SK-N-SH (cell line): ENCODE measurements at regions not wholly inside any gene's neighbourhood (a gene's known extent, or its start where the extent isn't known, plus 50 kb on each side); places are given as distances from the start of the nearest gene placed in this dataset.

ENCODE experiments used
- CTCF ChIA-PET: fragments of 300-600, 350-600 bp; formaldehyde crosslinking; extraction: SDS; loops from one replicate; lab custom pipeline; 2021; lab: Yijun Ruan, JAX
- POLR2A ChIA-PET: fragments of 350-600 bp; sonication (Branson Sonifier 250); formaldehyde crosslinking; extraction: SDS; loops from one replicate; lab custom pipeline; 2020; ENCODE audit warnings: antibody characterized with exemption, inconsistent platforms; lab: Yijun Ruan, JAX
- DNase-seq: peaks from one replicate; pipeline ENCODE4 v3.0.0; 2012
- H2AFZ ChIP-seq: fragments of 200-600 bp; sonication (generic); 2 replicates; pipeline ENCODE4 v1.8.1; 2016; ENCODE audit warnings: antibody characterized with exemption, mild to moderate bottlenecking, low read depth
- H3F3A ChIP-seq: fragments of 200-600 bp; sonication (generic); replicated peaks from 2 replicates; pipeline ENCODE3; 2016; ENCODE audit warnings: antibody characterized with exemption, mild to moderate bottlenecking; ENCODE audit not compliant: insufficient read depth
- H3K27ac ChIP-seq, 2 experiments: fragments of 200-500 bp in 1 of 2; fragments of 200-600 bp in 1 of 2; sonication (Bioruptor generic) in 1 of 2; sonication (generic), shearing (Covaris generic) in 1 of 2; 2 replicates each; pipeline versions ENCODE4 v1.5.1 to v1.6.1; 2014 to 2016; ENCODE audit warnings: low read depth in 2 of 2, inconsistent platforms in 1 of 2, low read length in 1 of 2, mild to moderate bottlenecking in 1 of 2, mixed read lengths in 1 of 2
- H3K27me3 ChIP-seq: fragments of 200-600 bp; sonication (generic), shearing (Covaris generic); 2 replicates; pipeline ENCODE4 v1.6.1; 2016; ENCODE audit warnings: mixed run types; ENCODE audit not compliant: insufficient read depth
- H3K36me3 ChIP-seq, 2 experiments: fragments of 200-500 bp in 1 of 2; fragments of 200-600 bp in 1 of 2; sonication (Bioruptor generic) in 1 of 2; sonication (generic) in 1 of 2; replicated peaks in 1 of 2; 2 replicates each; pipeline versions ENCODE3 to v1.5.1; 2014 to 2016; ENCODE audit warnings: low read length in 1 of 2, mild to moderate bottlenecking in 1 of 2; ENCODE audit not compliant: insufficient read depth in 2 of 2, control insufficient read depth in 1 of 2
- H3K4me1 ChIP-seq, 2 experiments: fragments of 200-500 bp in 1 of 2; fragments of 200-600 bp in 1 of 2; sonication (Bioruptor generic) in 1 of 2; sonication (generic), shearing (Covaris generic) in 1 of 2; 2 replicates each; pipeline versions ENCODE4 v1.5.1 to v1.6.1; 2014 to 2016; ENCODE audit warnings: low read depth in 1 of 2, low read length in 1 of 2, mixed run types in 1 of 2; ENCODE audit not compliant: insufficient read depth in 2 of 2, control insufficient read depth in 1 of 2
- H3K4me2 ChIP-seq: fragments of 200-600 bp; sonication (generic), shearing (Covaris generic); 2 replicates; pipeline ENCODE4 v1.6.1; 2017; ENCODE audit warnings: mixed run types
- H3K4me3 ChIP-seq, 2 experiments: fragments of 200-500 bp in 1 of 2; fragments of 200-600 bp in 1 of 2; sonication (Bioruptor generic) in 1 of 2; sonication (generic), shearing (Covaris generic) in 1 of 2; 2 replicates each; pipeline versions ENCODE4 v1.5.1 to v1.8.1; 2014 to 2016; ENCODE audit warnings: low read depth in 2 of 2, inconsistent platforms in 1 of 2, low read length in 1 of 2, mild to moderate bottlenecking in 1 of 2, mixed read lengths in 1 of 2, moderate library complexity in 1 of 2
- H3K79me2 ChIP-seq: fragments of 200-600 bp; sonication (generic); 2 replicates; pipeline ENCODE4 v1.8.1; 2017; ENCODE audit warnings: mild to moderate bottlenecking; ENCODE audit not compliant: insufficient read depth
- H3K9ac ChIP-seq: fragments of 200-600 bp; sonication (generic); 2 replicates; pipeline ENCODE4 v1.6.1; 2017; ENCODE audit warnings: mixed run types
- H3K9me2 ChIP-seq: fragments of 200-600 bp; sonication (generic); 2 replicates; pipeline ENCODE4 v1.6.1; 2017; ENCODE audit warnings: mixed run types
- H3K9me3 ChIP-seq: fragments of 200-600 bp; sonication (generic); 2 replicates; pipeline ENCODE4 v1.6.1; 2017; ENCODE audit warnings: mixed run types, mild to moderate bottlenecking, moderate library complexity
- H4K20me1 ChIP-seq: fragments of 200-600 bp; sonication (generic); 2 replicates; pipeline ENCODE4 v1.6.1; 2017; ENCODE audit warnings: mild to moderate bottlenecking, mixed run types; ENCODE audit not compliant: insufficient read depth
- CHD2 ChIP-seq: fragments of 150-350 bp; IDR thresholded peaks from 2 replicates; pipeline ENCODE4 v1.6.1; 2018; ENCODE audit warnings: low read length; ENCODE audit not compliant: partially characterized antibody
- EZH2phosphoT487 ChIP-seq: fragments of 200-600 bp; sonication (generic); IDR thresholded peaks from 2 replicates; pipeline ENCODE4 v1.6.1; 2017; ENCODE audit warnings: low read depth, mixed run types, mild to moderate bottlenecking, antibody characterized with exemption, moderate library complexity, borderline replicate concordance
- FOXJ3 ChIP-seq: sonication (generic); formaldehyde crosslinking; IDR thresholded peaks from 2 replicates; pipeline ENCODE4 v1.5.1; 2020; ENCODE audit warnings: mild to moderate bottlenecking, missing genetic modification reagents
- FOXM1 ChIP-seq: IDR thresholded peaks from 2 replicates; pipeline ENCODE4 v1.4.0; 2012; ENCODE audit warnings: low read depth, mild to moderate bottlenecking
- MXI1 ChIP-seq: IDR thresholded peaks from 2 replicates; pipeline ENCODE4 v1.6.1; 2012; ENCODE audit warnings: mild to moderate bottlenecking, low read depth, low read length, improper control_type of control experiment
- NRF1 ChIP-seq: IDR thresholded peaks from 2 replicates; pipeline ENCODE4 v1.6.1; 2012; ENCODE audit warnings: low read depth, mild to moderate bottlenecking, low read length
- RCOR1 ChIP-seq: fragments of 150-350 bp; IDR thresholded peaks from 2 replicates; pipeline ENCODE4 v1.6.1; 2017; ENCODE audit warnings: antibody characterized with exemption, low read length
- RXRA ChIP-seq: IDR thresholded peaks from 2 replicates; pipeline ENCODE4 v1.4.0; 2012; ENCODE audit warnings: low read depth, mild to moderate bottlenecking, borderline replicate concordance
- SIN3A ChIP-seq: IDR thresholded peaks from 2 replicates; pipeline ENCODE4 v1.6.1; 2012; ENCODE audit warnings: low read depth, mild to moderate bottlenecking, low read length, moderate library complexity, borderline replicate concordance
- SMC3 ChIP-seq: IDR thresholded peaks from 2 replicates; pipeline ENCODE4 v1.6.1; 2012; ENCODE audit warnings: low read depth, low read length, improper control_type of control experiment
- TEAD4 ChIP-seq: IDR thresholded peaks from 2 replicates; pipeline ENCODE4 v1.4.0; 2012; ENCODE audit warnings: mild to moderate bottlenecking, borderline replicate concordance; ENCODE audit not compliant: insufficient read depth
- YY1 ChIP-seq: IDR thresholded peaks from 2 replicates; pipeline ENCODE4 v1.4.0; 2012; ENCODE audit warnings: low read depth, mild to moderate bottlenecking
- WGBS: methylation state at CpG from one replicate; pipeline ENCODE4 v1.1.6; 2017; ENCODE audit warnings: low lambda C conversion rate; 5-methylcytosine and 5-hydroxymethylcytosine counted together
- TF ChIP-seq, protein P1 (sequence below): IDR thresholded peaks from 2 replicates; pipeline ENCODE4; 2012
- TF ChIP-seq, protein P2 (sequence below): IDR thresholded peaks from 2 replicates; pipeline ENCODE4 v1.4.0; 2012; ENCODE audit warnings: low read depth, borderline replicate concordance
- TF ChIP-seq, protein P3 (sequence below): fragments of 150-350 bp; IDR thresholded peaks from 2 replicates; pipeline ENCODE4 v1.6.1; 2017; ENCODE audit warnings: antibody characterized with exemption, low read length, low read depth, borderline replicate concordance
- TF ChIP-seq, protein P4 (sequence below): fragments of 200-600 bp; sonication (generic); IDR thresholded peaks from 2 replicates; pipeline ENCODE4 v1.6.1; 2017; ENCODE audit warnings: antibody characterized with exemption, mild to moderate bottlenecking, moderate library complexity
- TF ChIP-seq, protein P5 (sequence below): fragments of 150-350 bp; IDR thresholded peaks from 2 replicates; pipeline ENCODE4 v1.6.1; 2016; ENCODE audit warnings: mild to moderate bottlenecking, low read depth, low read length
- TF ChIP-seq, protein P6 (sequence below): IDR thresholded peaks from 2 replicates; pipeline ENCODE4 v1.4.0; 2012; ENCODE audit warnings: low read depth, borderline replicate concordance

DNA sequence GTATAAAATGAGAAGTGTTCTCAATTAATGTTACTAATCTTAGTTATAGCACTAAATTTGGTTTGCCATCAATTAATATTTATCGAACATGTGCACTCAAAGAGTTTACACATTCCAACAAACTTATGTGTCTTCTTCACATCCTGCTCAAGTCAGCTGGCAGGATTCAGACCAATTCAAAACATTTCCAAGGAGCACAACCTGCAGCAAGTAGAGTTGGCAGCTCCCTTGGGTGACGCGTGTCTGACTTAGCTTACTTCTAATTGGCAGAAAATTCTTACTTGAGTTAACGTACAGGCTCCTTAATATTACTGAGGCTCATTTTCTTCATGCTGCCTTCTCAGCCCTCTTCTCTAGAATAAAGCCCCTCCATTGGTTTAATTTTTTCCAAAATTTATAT lies 110.4 kb upstream of the PFN2 start (continued):
- TF ChIP-seq, protein P1, sequence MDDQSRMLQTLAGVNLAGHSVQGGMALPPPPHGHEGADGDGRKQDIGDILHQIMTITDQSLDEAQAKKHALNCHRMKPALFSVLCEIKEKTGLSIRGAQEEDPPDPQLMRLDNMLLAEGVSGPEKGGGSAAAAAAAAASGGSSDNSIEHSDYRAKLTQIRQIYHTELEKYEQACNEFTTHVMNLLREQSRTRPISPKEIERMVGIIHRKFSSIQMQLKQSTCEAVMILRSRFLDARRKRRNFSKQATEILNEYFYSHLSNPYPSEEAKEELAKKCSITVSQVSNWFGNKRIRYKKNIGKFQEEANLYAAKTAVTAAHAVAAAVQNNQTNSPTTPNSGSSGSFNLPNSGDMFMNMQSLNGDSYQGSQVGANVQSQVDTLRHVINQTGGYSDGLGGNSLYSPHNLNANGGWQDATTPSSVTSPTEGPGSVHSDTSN: peak; percentile 72
- TF ChIP-seq, protein P2, sequence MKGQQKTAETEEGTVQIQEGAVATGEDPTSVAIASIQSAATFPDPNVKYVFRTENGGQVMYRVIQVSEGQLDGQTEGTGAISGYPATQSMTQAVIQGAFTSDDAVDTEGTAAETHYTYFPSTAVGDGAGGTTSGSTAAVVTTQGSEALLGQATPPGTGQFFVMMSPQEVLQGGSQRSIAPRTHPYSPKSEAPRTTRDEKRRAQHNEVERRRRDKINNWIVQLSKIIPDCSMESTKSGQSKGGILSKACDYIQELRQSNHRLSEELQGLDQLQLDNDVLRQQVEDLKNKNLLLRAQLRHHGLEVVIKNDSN: no peak

DNA sequence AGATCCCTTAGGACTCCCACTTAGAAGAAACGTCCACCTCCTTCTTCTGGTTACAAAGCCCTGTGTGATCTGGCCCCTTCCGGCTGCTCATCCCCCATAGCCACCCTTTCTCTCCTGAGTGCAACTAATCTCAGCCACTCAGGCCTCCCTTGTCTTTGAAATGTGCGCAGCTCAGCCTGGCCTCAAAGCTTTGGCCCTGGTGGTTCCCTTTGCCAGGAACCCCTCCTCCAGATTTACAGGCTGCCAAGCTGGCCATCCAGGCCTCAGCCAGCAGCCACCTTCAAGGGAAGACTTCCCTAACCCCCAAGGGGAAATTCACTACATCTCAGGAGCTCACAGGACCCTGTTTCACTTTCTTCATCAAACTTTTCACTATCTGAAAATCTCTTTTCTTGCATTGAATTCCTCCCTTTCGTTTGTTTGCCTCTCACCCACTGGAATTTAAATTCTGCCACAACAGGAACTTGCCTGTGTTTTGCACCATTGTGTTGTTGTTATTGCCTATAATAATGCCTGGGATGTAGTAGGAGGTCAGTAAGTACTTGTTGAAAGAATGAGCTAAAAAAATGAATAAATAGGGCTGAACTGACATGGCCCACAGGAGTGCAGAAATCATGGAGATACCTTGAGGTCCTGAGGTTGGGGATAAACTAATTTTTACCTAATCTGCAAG lies 109.5 kb upstream of the PFN2 start:
- Histone ChIP-seq H3K36me3 (no peaks in the 10 kb centered on the region), H3K4me2 (peak overlapping the region; percentile 51), H3K4me3 (no peak overlapping the region), H3K9me3 (0 out of 2 replicates have a peak, but pooled peaks cover 8% of the 10 kb centered on the region), H3F3A (peaks cover 58% of the 10 kb centered on the region), H3K4me1 (peaks cover 24 to 35% of the 10 kb centered on the region in 2 experiments), H3K27me3 (no peaks in the 10 kb centered on the region), H4K20me1 (no peaks in the 10 kb centered on the region), H3K9ac (peak overlapping the region; percentile 74), H3K27ac (peak overlapping the region; percentile 86 to 98), H2AFZ (peak overlapping the region; percentile 67), H3K9me2 (no peaks in the 10 kb centered on the region), H3K79me2 (no peaks in the 10 kb centered on the region)
- ChIA-PET POLR2A (no interaction called here), CTCF (interaction anchor here (1.1 kb wide), 1 partner anchor 104 kb away, joined by 3 read pairs; no protein-coding TSS in a partner anchor)
- DNase-seq: no peak
- 60% methylated on average over 4 of the region's 4 CpGs for WGBS
- TF ChIP-seq SIN3A (no peak), RCOR1 (no peak), TEAD4 (no peak), FOXM1 (no peak), SMC3 (no peak), FOXJ3 (CRISPR knock-in tag) (no peak), CHD2 (no peak), NRF1 (no peak), RXRA (no peak), YY1 (no peak), MXI1 (no peak), EZH2phosphoT487 (no peak)
- TF ChIP-seq, protein P3, sequence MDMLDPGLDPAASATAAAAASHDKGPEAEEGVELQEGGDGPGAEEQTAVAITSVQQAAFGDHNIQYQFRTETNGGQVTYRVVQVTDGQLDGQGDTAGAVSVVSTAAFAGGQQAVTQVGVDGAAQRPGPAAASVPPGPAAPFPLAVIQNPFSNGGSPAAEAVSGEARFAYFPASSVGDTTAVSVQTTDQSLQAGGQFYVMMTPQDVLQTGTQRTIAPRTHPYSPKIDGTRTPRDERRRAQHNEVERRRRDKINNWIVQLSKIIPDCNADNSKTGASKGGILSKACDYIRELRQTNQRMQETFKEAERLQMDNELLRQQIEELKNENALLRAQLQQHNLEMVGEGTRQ: no peak
- TF ChIP-seq, protein P4, sequence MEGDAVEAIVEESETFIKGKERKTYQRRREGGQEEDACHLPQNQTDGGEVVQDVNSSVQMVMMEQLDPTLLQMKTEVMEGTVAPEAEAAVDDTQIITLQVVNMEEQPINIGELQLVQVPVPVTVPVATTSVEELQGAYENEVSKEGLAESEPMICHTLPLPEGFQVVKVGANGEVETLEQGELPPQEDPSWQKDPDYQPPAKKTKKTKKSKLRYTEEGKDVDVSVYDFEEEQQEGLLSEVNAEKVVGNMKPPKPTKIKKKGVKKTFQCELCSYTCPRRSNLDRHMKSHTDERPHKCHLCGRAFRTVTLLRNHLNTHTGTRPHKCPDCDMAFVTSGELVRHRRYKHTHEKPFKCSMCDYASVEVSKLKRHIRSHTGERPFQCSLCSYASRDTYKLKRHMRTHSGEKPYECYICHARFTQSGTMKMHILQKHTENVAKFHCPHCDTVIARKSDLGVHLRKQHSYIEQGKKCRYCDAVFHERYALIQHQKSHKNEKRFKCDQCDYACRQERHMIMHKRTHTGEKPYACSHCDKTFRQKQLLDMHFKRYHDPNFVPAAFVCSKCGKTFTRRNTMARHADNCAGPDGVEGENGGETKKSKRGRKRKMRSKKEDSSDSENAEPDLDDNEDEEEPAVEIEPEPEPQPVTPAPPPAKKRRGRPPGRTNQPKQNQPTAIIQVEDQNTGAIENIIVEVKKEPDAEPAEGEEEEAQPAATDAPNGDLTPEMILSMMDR: no peak
- TF ChIP-seq, protein P5, sequence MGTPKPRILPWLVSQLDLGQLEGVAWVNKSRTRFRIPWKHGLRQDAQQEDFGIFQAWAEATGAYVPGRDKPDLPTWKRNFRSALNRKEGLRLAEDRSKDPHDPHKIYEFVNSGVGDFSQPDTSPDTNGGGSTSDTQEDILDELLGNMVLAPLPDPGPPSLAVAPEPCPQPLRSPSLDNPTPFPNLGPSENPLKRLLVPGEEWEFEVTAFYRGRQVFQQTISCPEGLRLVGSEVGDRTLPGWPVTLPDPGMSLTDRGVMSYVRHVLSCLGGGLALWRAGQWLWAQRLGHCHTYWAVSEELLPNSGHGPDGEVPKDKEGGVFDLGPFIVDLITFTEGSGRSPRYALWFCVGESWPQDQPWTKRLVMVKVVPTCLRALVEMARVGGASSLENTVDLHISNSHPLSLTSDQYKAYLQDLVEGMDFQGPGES: no peak
- TF ChIP-seq, protein P6, sequence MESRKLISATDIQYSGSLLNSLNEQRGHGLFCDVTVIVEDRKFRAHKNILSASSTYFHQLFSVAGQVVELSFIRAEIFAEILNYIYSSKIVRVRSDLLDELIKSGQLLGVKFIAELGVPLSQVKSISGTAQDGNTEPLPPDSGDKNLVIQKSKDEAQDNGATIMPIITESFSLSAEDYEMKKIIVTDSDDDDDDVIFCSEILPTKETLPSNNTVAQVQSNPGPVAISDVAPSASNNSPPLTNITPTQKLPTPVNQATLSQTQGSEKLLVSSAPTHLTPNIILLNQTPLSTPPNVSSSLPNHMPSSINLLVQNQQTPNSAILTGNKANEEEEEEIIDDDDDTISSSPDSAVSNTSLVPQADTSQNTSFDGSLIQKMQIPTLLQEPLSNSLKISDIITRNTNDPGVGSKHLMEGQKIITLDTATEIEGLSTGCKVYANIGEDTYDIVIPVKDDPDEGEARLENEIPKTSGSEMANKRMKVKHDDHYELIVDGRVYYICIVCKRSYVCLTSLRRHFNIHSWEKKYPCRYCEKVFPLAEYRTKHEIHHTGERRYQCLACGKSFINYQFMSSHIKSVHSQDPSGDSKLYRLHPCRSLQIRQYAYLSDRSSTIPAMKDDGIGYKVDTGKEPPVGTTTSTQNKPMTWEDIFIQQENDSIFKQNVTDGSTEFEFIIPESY: no peak
